Superior temporal gyrus (tissue), 1 donor: ENCODE measurements at regions not wholly inside any gene's neighbourhood (a gene's known extent, or its start where the extent isn't known, plus 50 kb on each side); places are given as distances from the start of the nearest gene placed in this dataset.
"Not testable (repeated sequence)": the region's sequence is repeated elsewhere in the genome, so short reads cannot be mapped to it uniquely, and the experiment has no call there.

Source experiments
- DNase-seq: peaks from one replicate; pipeline ENCODE4 v3.0.0-alpha.2; 2016; ENCODE audit errors: extremely low spot score

- no peak for DNase-seq
Measured at GRCh38 chr4:126338548-126338947, 1023.8 kb downstream of the FAT4 start.

- DNase-seq, result no peak
Measured at GRCh38 chr4:126341927-126342326, 1027.2 kb downstream of the FAT4 start.

- no peak for DNase-seq
Measured at GRCh38 chr4:126344472-126344871, 1029.7 kb downstream of the FAT4 start.

- DNase-seq, result no peak
Measured at GRCh38 chr4:126346654-126347053, 1031.9 kb downstream of the FAT4 start.

GRCh38 chr4:126354784-126355183, 1040.0 kb downstream of the FAT4 start:
- no peak for DNase-seq

- DNase-seq, result no peak
Measured at GRCh38 chr4:126358041-126358440, 1043.3 kb downstream of the FAT4 start.

- DNase-seq, result no peak
Measured at GRCh38 chr4:126361287-126361686, 1046.5 kb downstream of the FAT4 start.

- DNase-seq, result no peak
Measured at GRCh38 chr4:126364311-126364911, 1049.7 kb downstream of the FAT4 start.

- DNase-seq, result no peak
Measured at GRCh38 chr4:126369076-126369475, 1054.3 kb downstream of the FAT4 start.

GRCh38 chr4:126372634-126373033, 1057.9 kb downstream of the FAT4 start:
- DNase-seq, result no peak

- no peak for DNase-seq
Measured at GRCh38 chr4:126375462-126376054, 1060.8 kb downstream of the FAT4 start.

- no peak for DNase-seq
Measured at GRCh38 chr4:126385954-126386353, 1071.2 kb downstream of the FAT4 start.

GRCh38 chr4:126386512-126386911, 1071.8 kb downstream of the FAT4 start:
- DNase-seq, result no peak

GRCh38 chr4:126395664-126396063, 1080.9 kb downstream of the FAT4 start:
- DNase-seq, result no peak

GRCh38 chr4:126396121-126396520, 1081.4 kb downstream of the FAT4 start:
- no peak for DNase-seq

GRCh38 chr4:126396703-126397102, 1081.9 kb downstream of the FAT4 start:
- no peak for DNase-seq

GRCh38 chr4:126404549-126404948, 1089.8 kb downstream of the FAT4 start:
- DNase-seq, result no peak

- DNase-seq, result no peak
Measured at GRCh38 chr4:126405369-126405982, 1090.7 kb downstream of the FAT4 start.

- no peak for DNase-seq
Measured at GRCh38 chr4:126409746-126410145, 1095.0 kb downstream of the FAT4 start.

GRCh38 chr4:126411047-126411446, 1096.3 kb downstream of the FAT4 start:
- DNase-seq, result no peak

GRCh38 chr4:126412310-126412709, 1097.6 kb downstream of the FAT4 start:
- DNase-seq, result not testable (repeated sequence)

GRCh38 chr4:126414741-126415140, 1100.0 kb downstream of the FAT4 start:
- no peak for DNase-seq

- no peak for DNase-seq
Measured at GRCh38 chr4:126419266-126419665, 1104.5 kb downstream of the FAT4 start.
